Naive thymus-derived CD4-positive, alpha-beta T cell (primary cell): ENCODE measurements at regions not wholly inside any gene's neighbourhood (a gene's known extent, or its start where the extent isn't known, plus 50 kb on each side); places are given as distances from the start of the nearest gene placed in this dataset.

ENCODE experiments used
- ATAC-seq: fragments of 150-1000 bp; cut with Tn5 transposase; 2 replicates; pipeline ENCODE4 v1.10.0; 2021; ENCODE audit warnings: mild to moderate bottlenecking, moderate library complexity
- CTCF ChIA-PET: fragments of 350-600 bp; sonication (Branson Sonifier 250); formaldehyde crosslinking; loops from one replicate; lab custom pipeline; 2021; ENCODE audit warnings: antibody characterized with exemption; lab: Charles Lee
- POLR2A ChIA-PET: fragments of 350-600 bp; sonication (Branson Sonifier 250); formaldehyde crosslinking; loops from one replicate; lab custom pipeline; 2021; ENCODE audit warnings: antibody characterized with exemption, inconsistent platforms; lab: Charles Lee
- DNase-seq, 9 donors: peaks; one replicate each; pipeline versions ENCODE4 v3.0.0 to v3.0.0-alpha.2; 2020 to 2022; ENCODE audit warnings: mixed read lengths in 1 of 9
- H3K27ac ChIP-seq: one replicate; pipeline ENCODE4 v1.7.0; 2013; ENCODE audit warnings: mild to moderate bottlenecking, low read depth, low read length, moderate library complexity
- H3K27me3 ChIP-seq, 2 donors: one replicate each; pipeline ENCODE4 v1.7.0; 2013; ENCODE audit warnings: low read length in 2 of 2, mild to moderate bottlenecking in 2 of 2, moderate library complexity in 2 of 2; ENCODE audit not compliant: control insufficient read depth in 2 of 2, insufficient read depth in 2 of 2
- H3K36me3 ChIP-seq, 3 experiments: 1 replicate in 2 of 3; 2 replicates in 1 of 3; pipeline ENCODE4 v1.7.0; 2013; ENCODE audit warnings: low read length in 3 of 3, mild to moderate bottlenecking in 3 of 3, moderate library complexity in 1 of 3; ENCODE audit not compliant: insufficient read depth in 3 of 3, control insufficient read depth in 2 of 3
- H3K4me1 ChIP-seq, 2 donors: one replicate each; pipeline ENCODE4 v1.7.0; 2013; ENCODE audit warnings: low read length in 2 of 2, mild to moderate bottlenecking in 2 of 2, moderate library complexity in 1 of 2; ENCODE audit not compliant: control insufficient read depth in 2 of 2, insufficient read depth in 2 of 2
- H3K4me3 ChIP-seq: 2 replicates; pipeline ENCODE4 v1.7.0; 2013; ENCODE audit warnings: mild to moderate bottlenecking, low read length
- H3K9me3 ChIP-seq, 3 experiments: 1 replicate in 2 of 3; 2 replicates in 1 of 3; pipeline ENCODE4 v1.7.0; 2013; ENCODE audit warnings: low read length in 3 of 3; ENCODE audit not compliant: control insufficient read depth in 2 of 3
- H3K27ac Mint-ChIP-seq, 9 donors: one replicate each; pipeline ENCODE4 v1.8.0; 2020 to 2022; ENCODE audit warnings: mixed read lengths in 9 of 9, mild to moderate bottlenecking in 8 of 9, moderate library complexity in 5 of 9, inconsistent platforms in 2 of 9
- H3K27me3 Mint-ChIP-seq, 5 donors: one replicate each; pipeline ENCODE4 v1.8.0; 2021 to 2022; ENCODE audit warnings: mixed read lengths in 5 of 5, mild to moderate bottlenecking in 1 of 5
- H3K36me3 Mint-ChIP-seq, 5 donors: one replicate each; pipeline ENCODE4 v1.8.0; 2020 to 2022; ENCODE audit warnings: mixed read lengths in 5 of 5, mild to moderate bottlenecking in 3 of 5, inconsistent platforms in 1 of 5
- H3K4me1 Mint-ChIP-seq, 7 donors: one replicate each; pipeline ENCODE4 v1.8.0; 2020 to 2022; ENCODE audit warnings: mixed read lengths in 7 of 7, mild to moderate bottlenecking in 3 of 7, inconsistent platforms in 1 of 7
- H3K4me3 Mint-ChIP-seq, 10 donors: one replicate each; pipeline ENCODE4 v1.8.0; 2020 to 2022; ENCODE audit warnings: mild to moderate bottlenecking in 10 of 10, mixed read lengths in 10 of 10, moderate library complexity in 6 of 10, inconsistent platforms in 2 of 10
- H3K9me3 Mint-ChIP-seq, 11 donors: one replicate each; pipeline ENCODE4 v1.8.0; 2020 to 2022; ENCODE audit warnings: mixed read lengths in 11 of 11, mild to moderate bottlenecking in 4 of 11, inconsistent platforms in 1 of 11, moderate library complexity in 1 of 11
- intact Hi-C, 2 donors: fragments of 100-400 bp; cut with micrococcal nuclease; formaldehyde crosslinking; loops; one replicate each; pipeline ENCODE4 v1.15.1; 2023

DNA sequence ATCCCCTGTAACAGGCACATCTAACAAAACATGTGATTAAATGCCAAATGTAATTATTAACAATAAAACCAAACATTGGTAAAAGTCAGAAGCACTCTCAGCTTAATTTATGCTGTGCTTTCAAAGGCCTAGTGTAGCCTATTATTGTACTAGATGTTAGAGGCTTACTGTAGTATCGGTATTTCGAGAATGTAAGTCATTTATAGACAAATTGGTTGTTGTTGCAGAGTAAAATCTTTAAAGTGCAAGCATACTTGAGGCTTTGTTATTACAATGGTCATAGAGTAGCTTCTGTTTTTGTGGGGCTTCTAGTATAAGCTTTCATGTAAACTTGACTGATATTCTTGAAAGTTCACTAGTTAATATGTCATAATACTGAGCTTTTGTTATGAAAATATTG, 965.8 kb downstream of the PLA2G4A start:
- intact Hi-C loops, result no loop called here
- Histone ChIP-seq H3K4me3 (no peak overlapping the region), H3K36me3 (no peaks in the 10 kb centered on the region), H3K27me3 (no peaks in the 10 kb centered on the region), H3K9me3 (no peaks in the 10 kb centered on the region), H3K4me1 (no peaks in the 10 kb centered on the region), H3K27ac (no peak overlapping the region)
- no peaks in the 10 kb centered on the region for H3K36me3 Mint-ChIP-seq
- ATAC-seq, result no peak
- no peak overlapping the region for H3K4me3 Mint-ChIP-seq
- ChIA-PET POLR2A (no interaction called here), CTCF (no interaction called here)
- H3K9me3 Mint-ChIP-seq, result peaks cover 0 to 20% (median 5%) of the 10 kb centered on the region in 11 donors
- H3K27me3 Mint-ChIP-seq, result peaks cover 0 to 3% (median 0%) of the 10 kb centered on the region in 5 donors
- no peak overlapping the region for H3K27ac Mint-ChIP-seq
- DNase-seq, result no peak
- no peaks in the 10 kb centered on the region for H3K4me1 Mint-ChIP-seq

DNA sequence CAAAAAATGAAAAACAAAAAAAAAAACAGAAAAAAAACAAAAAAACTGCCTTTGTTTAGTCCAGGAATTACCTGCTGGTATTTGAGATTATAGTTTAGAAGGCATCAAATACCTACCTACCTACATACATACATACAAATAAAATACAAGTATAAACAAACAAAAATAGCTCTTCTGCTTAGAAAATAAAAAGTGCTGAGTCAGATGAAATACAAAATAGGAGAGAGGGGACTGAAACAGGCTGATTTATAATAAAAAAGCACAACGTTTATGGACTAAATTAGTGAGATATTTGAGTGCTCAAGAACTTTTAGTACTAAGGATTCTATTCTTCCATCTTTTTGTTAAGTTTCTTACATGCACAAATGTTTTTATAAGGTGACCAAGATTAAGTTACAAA, 980.8 kb downstream of the PLA2G4A start:
- Histone ChIP-seq H3K4me1 (no peaks in the 10 kb centered on the region), H3K36me3 (no peaks in the 10 kb centered on the region), H3K27ac (no peak overlapping the region), H3K27me3 (no peaks in the 10 kb centered on the region), H3K4me3 (no peak overlapping the region), H3K9me3 (no peaks in the 10 kb centered on the region)
- intact Hi-C loops, result no loop called here
- no peak for DNase-seq
- no peaks in the 10 kb centered on the region for H3K4me1 Mint-ChIP-seq
- ChIA-PET POLR2A (no interaction called here), CTCF (no interaction called here)
- H3K9me3 Mint-ChIP-seq, result peaks cover 0 to 14% (median 0%) of the 10 kb centered on the region in 11 donors
- H3K4me3 Mint-ChIP-seq, result no peak overlapping the region
- H3K36me3 Mint-ChIP-seq, result no peaks in the 10 kb centered on the region
- H3K27me3 Mint-ChIP-seq, result no peaks in the 10 kb centered on the region
- ATAC-seq, result no peak
- no peak overlapping the region for H3K27ac Mint-ChIP-seq

DNA sequence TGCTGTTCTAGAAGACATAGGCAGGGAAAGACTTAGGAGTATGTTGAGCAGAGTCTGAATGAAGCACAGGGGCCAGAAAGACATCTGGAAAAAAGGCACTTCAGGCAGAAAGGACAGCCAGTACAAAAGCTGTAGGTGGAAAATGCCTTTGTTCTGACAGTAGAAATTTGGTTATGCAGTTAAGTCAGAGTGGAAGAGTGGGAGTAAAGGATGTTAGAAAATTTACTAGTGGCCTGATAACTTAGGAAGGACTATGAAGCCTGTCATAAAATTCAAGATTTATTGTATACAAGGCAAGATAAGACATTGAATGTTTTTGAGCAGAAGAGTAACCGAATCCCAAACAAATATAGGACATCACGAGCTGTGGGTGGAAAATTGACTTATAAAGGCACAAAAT, 987.9 kb downstream of the PLA2G4A start:
- H3K27ac ChIP-seq, result no peak overlapping the region
- Mint-ChIP-seq H3K4me3 (no peak overlapping the region), H3K36me3 (no peaks in the 10 kb centered on the region), H3K9me3 (peaks cover 0 to 20% (median 9%) of the 10 kb centered on the region in 11 donors), H3K27ac (no peak overlapping the region), H3K4me1 (no peaks in the 10 kb centered on the region), H3K27me3 (no peaks in the 10 kb centered on the region)
- intact Hi-C loops, result no loop called here
- no peak for DNase-seq
- no peaks in the 10 kb centered on the region for H3K36me3 ChIP-seq
- ChIA-PET CTCF (no interaction called here), POLR2A (no interaction called here)
- no peaks in the 10 kb centered on the region for H3K27me3 ChIP-seq
- ATAC-seq, result no peak
- no peak overlapping the region for H3K4me3 ChIP-seq
- no peaks in the 10 kb centered on the region for H3K9me3 ChIP-seq
- H3K4me1 ChIP-seq, result no peaks in the 10 kb centered on the region

DNA sequence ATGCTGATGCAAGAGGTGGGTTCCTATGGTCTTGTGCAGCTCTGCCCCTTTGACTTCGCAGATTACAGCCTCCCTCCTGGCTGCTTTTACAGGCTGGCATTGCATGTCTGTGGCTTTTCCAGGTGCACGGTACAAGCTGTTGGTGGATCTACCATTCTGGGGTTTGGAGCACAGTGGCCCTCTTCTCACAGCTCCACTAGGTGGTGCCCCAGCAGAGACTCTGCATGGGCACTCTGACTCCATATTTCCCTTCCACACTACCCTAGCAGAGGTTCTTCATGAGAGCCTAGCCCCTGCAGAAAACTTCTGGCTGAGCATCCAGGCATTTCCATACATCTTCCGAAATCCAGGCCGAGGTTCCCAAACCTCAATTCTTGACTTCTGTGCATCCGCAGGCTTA, 989.0 kb downstream of the PLA2G4A start:
- no peaks in the 10 kb centered on the region for H3K27me3 ChIP-seq
- no peaks in the 10 kb centered on the region for H3K36me3 ChIP-seq
- H3K4me3 ChIP-seq, result no peak overlapping the region
- POLR2A ChIA-PET, result no interaction called here
- CTCF ChIA-PET, result no interaction called here
- Mint-ChIP-seq H3K9me3 (peaks cover 0 to 28% (median 11%) of the 10 kb centered on the region in 11 donors), H3K27me3 (no peaks in the 10 kb centered on the region), H3K27ac (no peak overlapping the region), H3K36me3 (no peaks in the 10 kb centered on the region), H3K4me1 (no peaks in the 10 kb centered on the region), H3K4me3 (no peak overlapping the region)
- H3K9me3 ChIP-seq, result no peaks in the 10 kb centered on the region
- no peak for DNase-seq
- H3K27ac ChIP-seq, result no peak overlapping the region
- intact Hi-C loops, result no loop called here
- ATAC-seq, result no peak
- no peaks in the 10 kb centered on the region for H3K4me1 ChIP-seq

DNA sequence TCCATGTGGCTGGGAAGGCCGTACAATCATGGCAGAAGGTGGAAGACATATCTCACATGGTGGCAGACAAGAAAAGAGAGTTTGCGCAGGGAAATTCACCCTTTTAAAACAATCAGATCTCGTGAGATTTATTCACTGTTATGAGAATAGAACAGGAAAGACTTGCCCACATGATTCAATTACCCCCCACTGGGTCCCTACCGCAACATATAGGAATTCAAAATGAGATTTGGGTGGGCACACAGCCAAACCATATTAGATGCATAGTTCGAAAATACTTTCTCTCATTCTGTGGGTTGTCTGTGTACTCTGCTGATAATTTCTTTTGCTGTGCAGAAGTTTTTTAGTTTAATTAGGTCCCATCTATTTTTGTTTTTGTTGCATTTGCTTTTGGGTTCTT, 990.3 kb downstream of the PLA2G4A start:
- no peak for ATAC-seq
- peaks cover 0 to 29% (median 11%) of the 10 kb centered on the region in 11 donors for H3K9me3 Mint-ChIP-seq

DNA sequence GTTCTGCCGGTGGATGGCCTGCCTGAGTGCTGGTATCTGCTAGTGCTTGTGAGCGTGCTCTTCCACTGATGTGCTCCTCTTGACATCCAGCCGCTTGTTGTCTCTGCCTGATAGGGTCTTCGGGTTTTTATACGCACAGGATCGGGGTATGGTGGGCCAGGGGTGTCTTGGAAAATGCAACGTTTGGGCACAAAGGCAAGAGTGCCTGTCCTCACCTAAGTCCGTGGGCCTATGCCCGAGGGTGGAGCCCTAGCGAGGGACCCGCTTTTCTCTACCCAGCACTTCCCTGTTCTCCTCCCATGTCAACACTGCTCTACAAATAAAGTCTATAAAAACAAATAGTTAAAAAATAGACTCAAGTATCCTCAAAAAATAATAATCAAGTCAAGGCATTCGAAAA, 1007.8 kb downstream of the PLA2G4A start:
- no peak overlapping the region for H3K4me3 Mint-ChIP-seq
- Histone ChIP-seq H3K36me3 (no peaks in the 10 kb centered on the region), H3K4me1 (no peaks in the 10 kb centered on the region), H3K4me3 (no peak overlapping the region), H3K9me3 (no peaks in the 10 kb centered on the region), H3K27ac (no peak overlapping the region), H3K27me3 (no peaks in the 10 kb centered on the region)
- H3K36me3 Mint-ChIP-seq, result no peaks in the 10 kb centered on the region
- ChIA-PET POLR2A (no interaction called here), CTCF (no interaction called here)
- H3K4me1 Mint-ChIP-seq, result no peaks in the 10 kb centered on the region
- H3K27ac Mint-ChIP-seq, result no peak overlapping the region
- ATAC-seq, result no peak
- intact Hi-C loops, result no loop called here
- H3K9me3 Mint-ChIP-seq, result peaks cover 0 to 14% (median 3%) of the 10 kb centered on the region in 11 donors
- DNase-seq, result no peak
- H3K27me3 Mint-ChIP-seq, result no peaks in the 10 kb centered on the region

More for the DNA sequence above, 990.3 kb downstream of the PLA2G4A start:
- no peaks in the 10 kb centered on the region for H3K4me1 Mint-ChIP-seq
- POLR2A ChIA-PET, result no interaction called here
- H3K36me3 Mint-ChIP-seq, result no peaks in the 10 kb centered on the region
- CTCF ChIA-PET, result no interaction called here
- no peaks in the 10 kb centered on the region for H3K27me3 Mint-ChIP-seq
- no peak overlapping the region for H3K27ac Mint-ChIP-seq
- Histone ChIP-seq H3K36me3 (no peaks in the 10 kb centered on the region), H3K27me3 (no peaks in the 10 kb centered on the region), H3K27ac (no peak overlapping the region), H3K9me3 (no peaks in the 10 kb centered on the region), H3K4me1 (no peaks in the 10 kb centered on the region), H3K4me3 (no peak overlapping the region)
- no peak overlapping the region for H3K4me3 Mint-ChIP-seq
- intact Hi-C loops, result no loop called here
- DNase-seq, result no peak

DNA sequence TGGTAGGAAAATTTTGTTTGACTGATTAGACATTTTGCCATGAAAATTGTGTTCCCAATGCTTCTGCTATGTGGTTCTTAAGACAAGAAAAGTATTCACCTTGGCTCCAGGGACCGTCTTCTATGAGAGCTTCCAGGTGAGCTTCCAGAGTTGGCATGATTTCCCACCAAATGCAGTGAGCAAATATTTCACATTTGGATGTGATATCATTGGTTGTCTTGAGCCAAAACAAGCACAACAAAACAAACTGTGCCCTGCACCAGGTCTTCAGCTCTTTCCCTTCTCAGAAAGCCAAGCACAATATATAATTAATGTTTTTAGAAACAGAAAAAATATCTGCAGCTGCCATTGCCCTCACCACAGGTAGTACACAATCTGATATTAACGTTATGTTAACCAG, 1009.0 kb downstream of the PLA2G4A start:
- intact Hi-C loops, result no loop called here
- H3K27ac ChIP-seq, result no peak overlapping the region
- H3K36me3 ChIP-seq, result no peaks in the 10 kb centered on the region
- H3K27me3 ChIP-seq, result no peaks in the 10 kb centered on the region
- Mint-ChIP-seq H3K9me3 (peaks cover 0 to 15% (median 0%) of the 10 kb centered on the region in 11 donors), H3K27ac (no peak overlapping the region), H3K4me3 (no peak overlapping the region), H3K36me3 (no peaks in the 10 kb centered on the region), H3K4me1 (no peaks in the 10 kb centered on the region), H3K27me3 (no peaks in the 10 kb centered on the region)
- ChIA-PET POLR2A (no interaction called here), CTCF (no interaction called here)
- H3K9me3 ChIP-seq, result no peaks in the 10 kb centered on the region
- ATAC-seq (no peak), DNase-seq (no peak)
- no peak overlapping the region for H3K4me3 ChIP-seq
- H3K4me1 ChIP-seq, result no peaks in the 10 kb centered on the region
